Mesothelial cell of epicardium (in vitro differentiated cells): ENCODE measurements at regions not wholly inside any gene's neighbourhood (a gene's known extent, or its start where the extent isn't known, plus 50 kb on each side); places are given as distances from the start of the nearest gene placed in this dataset.

Experiments used
- DNase-seq, 2 experiments: peaks; one replicate each; pipeline ENCODE4 v3.0.0; 2021; ENCODE audit warnings: low spot score in 2 of 2; ENCODE audit not compliant: unreplicated experiment in 2 of 2
- H3K27ac Mint-ChIP-seq: 2 replicates; pipeline ENCODE4 v1.8.0; 2021; ENCODE audit warnings: mixed read lengths
- H3K27me3 Mint-ChIP-seq: 2 replicates; pipeline ENCODE4 v1.8.0; 2021; ENCODE audit warnings: low read depth, mixed read lengths
- H3K36me3 Mint-ChIP-seq: 2 replicates; pipeline ENCODE4 v1.8.0; 2021; ENCODE audit warnings: mixed read lengths
- H3K4me1 Mint-ChIP-seq: 2 replicates; pipeline ENCODE4 v1.8.0; 2021; ENCODE audit warnings: mixed read lengths
- H3K4me3 Mint-ChIP-seq: 2 replicates; pipeline ENCODE4 v1.8.0; 2021; ENCODE audit warnings: mild to moderate bottlenecking, moderate library complexity, mixed read lengths
- H3K9me3 Mint-ChIP-seq: 2 replicates; pipeline ENCODE4 v1.8.0; 2021; ENCODE audit warnings: mixed read lengths
- CTCF ChIP-seq: fragments of 200-600 bp; sonication (generic); IDR thresholded peaks from one replicate; pipeline ENCODE4 v1.5.0; 2021; ENCODE audit warnings: antibody characterized with exemption; ENCODE audit not compliant: unreplicated experiment

DNA sequence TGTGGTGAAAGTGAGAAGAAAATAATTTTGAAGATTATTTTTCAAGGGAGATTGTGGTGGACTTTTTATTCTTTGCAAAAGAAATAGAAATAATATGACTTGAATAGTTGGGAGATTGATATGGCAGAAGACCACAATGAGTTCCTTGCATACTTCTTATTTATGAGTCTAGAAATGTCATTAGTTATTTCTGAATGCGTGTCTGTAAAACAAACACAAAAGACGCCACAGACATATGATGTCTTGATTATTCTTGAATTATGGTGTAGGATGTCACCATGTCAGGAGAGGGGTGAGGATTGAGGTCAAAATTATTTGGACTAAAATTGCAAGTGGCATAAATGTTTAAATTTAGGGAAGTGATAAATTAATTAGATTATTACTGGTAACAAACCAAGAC, 440.7 kb upstream of the PDE3A start:
- no peak for DNase-seq
- H3K4me1 Mint-ChIP-seq, result peaks cover 18% of the 10 kb centered on the region
- no peak for TF ChIP-seq CTCF
- no peak overlapping the region for H3K4me3 Mint-ChIP-seq
- peaks cover 2% of the 10 kb centered on the region for H3K36me3 Mint-ChIP-seq
- no peak overlapping the region for H3K27ac Mint-ChIP-seq
- H3K27me3 Mint-ChIP-seq, result no peaks in the 10 kb centered on the region
- peaks cover 16% of the 10 kb centered on the region for H3K9me3 Mint-ChIP-seq

GRCh38 chr12:19932413-19932812, 435.9 kb upstream of the PDE3A start:
- no peak overlapping the region for H3K4me3 Mint-ChIP-seq
- no peaks in the 10 kb centered on the region for H3K27me3 Mint-ChIP-seq
- H3K9me3 Mint-ChIP-seq, result peaks cover 17% of the 10 kb centered on the region
- H3K4me1 Mint-ChIP-seq, result peaks cover 11% of the 10 kb centered on the region
- no peak overlapping the region for H3K27ac Mint-ChIP-seq
- no peak for TF ChIP-seq CTCF
- DNase-seq, result no peak
- H3K36me3 Mint-ChIP-seq, result peaks cover 2% of the 10 kb centered on the region

- H3K27me3 Mint-ChIP-seq, result no peaks in the 10 kb centered on the region
- H3K9me3 Mint-ChIP-seq, result peaks cover 11% of the 10 kb centered on the region
- H3K4me3 Mint-ChIP-seq, result no peak overlapping the region
- no peak overlapping the region for H3K27ac Mint-ChIP-seq
- peaks cover 2% of the 10 kb centered on the region for H3K36me3 Mint-ChIP-seq
- DNase-seq, result no peak
- H3K4me1 Mint-ChIP-seq, result peaks cover 6% of the 10 kb centered on the region
- TF ChIP-seq CTCF, result no peak
Observed at GRCh38 chr12:19933924-19934323, 434.4 kb upstream of the PDE3A start.

DNA sequence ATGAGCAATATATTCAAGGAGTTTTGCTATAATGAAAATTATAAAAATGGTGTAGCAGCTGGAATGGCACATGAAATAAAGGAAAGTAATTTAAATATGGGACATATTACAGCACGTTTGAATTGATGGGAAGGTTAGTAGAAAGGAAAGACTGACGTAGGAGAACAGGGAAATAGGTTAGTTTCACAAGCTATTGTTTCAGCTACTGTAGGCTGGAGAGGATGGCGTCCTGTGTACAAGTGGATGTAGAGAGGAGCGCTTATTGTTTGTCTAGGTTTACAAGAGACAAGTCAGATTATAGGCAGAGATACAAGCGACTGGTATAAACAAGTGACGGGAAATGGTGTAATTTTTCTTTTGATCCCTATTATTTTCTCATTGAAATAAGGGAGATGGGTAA, 431.2 kb upstream of the PDE3A start:
- H3K27me3 Mint-ChIP-seq, result no peaks in the 10 kb centered on the region
- no peak for TF ChIP-seq CTCF
- H3K36me3 Mint-ChIP-seq, result no peaks in the 10 kb centered on the region
- H3K9me3 Mint-ChIP-seq, result peaks cover 4% of the 10 kb centered on the region
- no peak for DNase-seq
- H3K4me1 Mint-ChIP-seq, result peaks cover 4% of the 10 kb centered on the region
- no peak overlapping the region for H3K27ac Mint-ChIP-seq
- H3K4me3 Mint-ChIP-seq, result no peak overlapping the region

DNA sequence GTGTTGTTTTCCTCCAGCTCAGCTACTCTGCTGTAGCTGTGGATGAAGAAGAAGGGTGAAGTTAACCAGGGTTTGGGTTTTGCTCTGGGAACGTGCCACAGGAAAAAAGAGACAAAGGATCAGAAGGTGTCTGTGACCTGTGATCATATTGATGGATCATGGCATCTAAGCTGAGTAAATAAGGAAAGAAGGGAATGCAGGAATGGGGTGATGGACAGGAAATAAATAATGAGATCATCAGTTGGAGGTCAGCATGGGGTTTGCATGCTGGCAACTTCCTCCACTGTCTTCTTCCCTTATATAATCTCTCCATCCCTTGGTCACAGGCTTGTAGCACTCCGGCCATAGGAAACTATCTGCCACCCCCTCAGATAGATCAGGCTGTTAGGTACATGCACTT, 430.3 kb upstream of the PDE3A start:
- Mint-ChIP-seq H3K27me3 (no peaks in the 10 kb centered on the region), H3K9me3 (peaks cover 4% of the 10 kb centered on the region), H3K27ac (no peak overlapping the region), H3K4me1 (no peaks in the 10 kb centered on the region), H3K4me3 (no peak overlapping the region), H3K36me3 (no peaks in the 10 kb centered on the region)
- TF ChIP-seq CTCF, result no peak
- no peak for DNase-seq

DNA sequence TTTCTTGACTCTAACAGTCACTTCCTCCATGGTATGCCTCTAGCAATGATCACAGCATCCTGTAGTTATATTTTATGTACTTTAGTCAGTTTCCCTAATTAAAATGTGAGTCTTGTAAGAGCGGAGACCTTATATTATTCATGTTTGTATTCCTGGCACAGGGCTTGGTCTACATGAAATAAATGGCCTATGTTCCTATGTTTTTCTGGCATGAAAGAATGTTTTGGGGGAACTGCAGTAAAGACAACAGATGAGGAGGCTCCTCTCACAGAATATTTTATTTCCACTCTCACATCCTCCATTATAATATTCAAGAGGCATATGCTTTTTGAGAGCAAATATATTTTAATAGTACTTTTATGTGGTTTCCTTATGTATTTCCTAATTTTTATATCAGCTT, 429.8 kb upstream of the PDE3A start:
- H3K4me1 Mint-ChIP-seq, result no peaks in the 10 kb centered on the region
- no peak overlapping the region for H3K4me3 Mint-ChIP-seq
- no peaks in the 10 kb centered on the region for H3K27me3 Mint-ChIP-seq
- H3K9me3 Mint-ChIP-seq, result peaks cover 4% of the 10 kb centered on the region
- no peak overlapping the region for H3K27ac Mint-ChIP-seq
- TF ChIP-seq CTCF, result no peak
- DNase-seq, result no peak
- no peaks in the 10 kb centered on the region for H3K36me3 Mint-ChIP-seq
